HG03469 (cell line): ENCODE measurements at regions not wholly inside any gene's neighbourhood (a gene's known extent, or its start where the extent isn't known, plus 50 kb on each side); places are given as distances from the start of the nearest gene placed in this dataset.
"Not testable (repeated sequence)": the region's sequence is repeated elsewhere in the genome, so short reads cannot be mapped to it uniquely, and the experiment has no call there.

Source experiments
- ATAC-seq: cut with Tn5 transposase; IDR thresholded peaks from one replicate; pipeline ENCODE4 v1.9.1; 2021; ENCODE audit warnings: mild to moderate bottlenecking, moderate library complexity, moderate number of reproducible peaks; ENCODE audit not compliant: unreplicated experiment

DNA sequence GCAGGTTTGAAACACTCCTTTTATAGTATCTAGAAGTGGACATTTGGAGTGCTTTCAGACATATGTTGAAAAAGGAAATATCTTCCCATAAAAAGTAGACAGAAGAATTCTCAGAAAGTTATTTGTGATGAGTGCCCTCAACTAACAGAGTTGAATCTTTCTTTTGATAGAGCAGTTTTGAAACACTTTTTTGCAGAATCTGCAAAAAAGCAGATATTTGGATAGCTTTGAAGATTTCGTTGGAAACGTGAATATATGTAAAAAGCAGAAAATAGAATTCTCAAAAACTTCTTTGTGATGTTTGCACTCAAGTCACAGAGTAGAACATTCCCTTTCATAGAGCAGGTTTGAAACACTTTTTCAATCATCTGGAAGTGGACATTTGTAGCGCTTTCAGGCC is 676.4 kb upstream of the ZNF337 start:
- not testable (repeated sequence) for ATAC-seq

DNA sequence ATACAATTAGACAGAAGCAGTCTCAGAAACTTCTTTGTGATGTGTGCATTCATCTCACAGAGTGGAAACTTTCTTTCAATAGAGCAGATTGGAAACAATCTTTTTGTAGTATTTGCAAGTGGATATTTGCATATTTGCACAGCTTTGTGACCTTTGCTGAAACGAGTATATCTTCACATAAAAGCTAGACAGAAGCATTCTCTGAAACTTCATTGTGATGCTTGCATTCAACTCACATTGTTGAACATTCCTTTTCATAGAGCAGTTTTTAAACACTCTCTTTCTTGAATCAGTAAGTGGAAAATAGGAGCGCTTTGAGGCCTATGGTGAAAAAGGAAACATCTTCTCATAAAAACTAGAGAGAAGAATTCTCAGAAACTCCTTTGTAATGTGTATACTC is 657.9 kb upstream of the ZNF337 start:
- no peak for ATAC-seq

GRCh38 chr20:26347396-26347795 is 650.7 kb upstream of the ZNF337 start:
- ATAC-seq = no peak

DNA sequence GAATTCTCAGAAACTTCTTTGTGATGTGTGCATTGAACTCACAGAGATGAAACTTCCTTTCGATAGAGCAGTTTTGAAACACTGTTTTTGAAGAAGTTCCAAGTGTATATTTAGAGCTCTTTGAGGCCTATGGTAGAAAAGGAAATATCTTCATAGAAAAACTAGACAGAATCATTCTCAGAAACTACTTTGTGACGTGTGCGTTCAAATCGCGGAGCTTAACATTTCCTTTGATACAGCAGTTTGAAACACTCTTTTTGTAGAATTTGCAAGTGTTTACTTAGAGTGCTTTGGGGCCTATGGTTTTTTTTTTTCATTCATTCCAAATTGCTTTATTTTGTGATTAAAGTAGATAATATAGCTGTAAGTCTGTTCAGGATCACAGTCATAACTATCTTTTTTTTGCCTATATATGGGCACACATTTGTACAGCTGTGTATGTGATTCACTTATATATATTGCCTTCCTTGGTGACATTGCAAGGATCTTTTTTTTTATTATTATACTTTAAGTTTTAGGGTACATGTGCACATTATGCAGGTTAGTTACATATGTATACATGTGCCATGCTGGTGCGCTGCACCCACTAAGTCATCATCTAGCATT is 643.9 kb upstream of the ZNF337 start:
- not testable (repeated sequence) for ATAC-seq

DNA sequence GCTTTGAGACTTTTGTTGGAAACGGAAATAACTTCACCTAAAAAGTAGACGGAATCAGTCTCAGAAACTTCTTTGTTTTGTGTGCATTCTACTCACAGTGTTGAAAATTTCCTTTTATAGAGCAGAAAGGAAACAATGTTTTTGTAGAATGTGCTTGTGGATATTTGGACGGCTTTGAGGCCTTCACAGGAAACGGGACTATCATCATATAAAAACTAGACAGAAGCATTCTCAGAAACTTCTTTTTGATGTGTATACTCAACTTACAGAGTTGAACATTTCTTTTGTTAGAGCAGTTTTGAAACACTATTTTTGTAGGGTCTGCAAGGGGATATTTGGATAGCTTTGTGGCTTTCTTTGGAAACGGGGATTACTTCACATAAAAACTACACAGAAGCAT is 627.5 kb upstream of the ZNF337 start:
- ATAC-seq = no peak

DNA sequence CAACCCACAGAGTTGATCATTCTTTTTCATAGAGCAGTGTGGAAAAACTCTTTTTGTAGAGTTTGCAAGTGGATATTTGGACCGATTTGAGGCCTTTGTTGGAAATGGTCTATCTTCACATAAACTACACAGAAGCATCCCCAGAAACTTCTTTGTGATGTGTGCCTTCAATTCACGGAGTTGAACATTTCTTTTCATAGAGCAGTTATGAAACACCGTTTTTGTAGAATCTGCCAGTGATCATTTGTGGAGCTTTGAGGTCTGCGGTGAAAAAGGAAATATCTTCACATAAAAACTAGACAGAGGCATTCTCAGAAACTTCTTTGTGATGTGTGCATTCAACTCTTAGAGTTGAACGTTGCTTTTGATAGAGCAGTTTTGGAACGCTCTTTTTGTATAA is 618.4 kb upstream of the ZNF337 start:
- no peak for ATAC-seq

GRCh38 chr20:26309720-26310119 is 613.1 kb upstream of the ZNF337 start:
- ATAC-seq = not testable (repeated sequence)

DNA sequence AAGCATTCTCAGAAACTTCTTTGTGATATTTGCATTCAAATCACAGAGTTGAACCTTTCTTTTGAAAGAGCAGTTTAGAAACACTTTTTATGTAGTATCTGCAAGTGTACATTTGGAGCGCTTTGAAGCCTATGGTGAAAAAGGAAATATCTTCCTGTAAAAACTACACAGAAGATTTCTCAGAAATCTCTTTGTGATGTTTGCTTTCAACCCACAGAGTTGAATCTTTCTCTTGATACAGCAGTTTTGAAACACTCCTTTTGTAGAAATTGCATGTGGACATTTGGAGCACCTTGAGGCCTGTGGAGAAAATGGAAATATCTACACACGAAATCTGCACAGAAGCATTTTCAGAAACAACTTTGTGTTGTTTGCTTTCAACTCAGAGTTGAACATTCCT is 612.3 kb upstream of the ZNF337 start:
- ATAC-seq = no peak

- ATAC-seq = no peak
Observed at GRCh38 chr20:26295006-26295405, 598.4 kb upstream of the ZNF337 start.

GRCh38 chr20:26288379-26289061 is 591.9 kb upstream of the ZNF337 start:
- ATAC-seq = not testable (repeated sequence)

GRCh38 chr20:26279238-26279637 is 582.6 kb upstream of the ZNF337 start:
- ATAC-seq = no peak

DNA sequence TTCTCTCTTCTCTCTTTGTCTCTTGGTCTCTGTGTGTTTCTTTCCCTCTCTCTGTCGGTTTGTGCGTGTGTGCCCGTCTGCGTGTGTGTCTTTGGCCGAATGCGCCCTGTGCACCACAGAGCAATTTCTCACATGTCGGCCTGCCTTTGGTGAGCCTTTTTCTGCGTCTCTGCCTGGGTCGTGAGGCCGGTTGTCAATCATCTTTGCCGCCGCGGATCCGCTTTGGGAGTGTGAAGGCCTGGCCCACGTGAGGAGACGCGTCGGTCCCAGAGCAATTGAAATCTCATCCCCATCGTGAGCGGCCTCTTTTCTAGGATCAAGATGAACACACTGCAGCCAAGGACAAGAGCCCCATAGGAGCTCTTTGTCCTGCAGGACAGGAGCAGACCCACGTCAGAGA is 580.7 kb upstream of the ZNF337 start:
- ATAC-seq = no peak

GRCh38 chr20:26276554-26277210 is 580.0 kb upstream of the ZNF337 start:
- ATAC-seq = no peak

DNA sequence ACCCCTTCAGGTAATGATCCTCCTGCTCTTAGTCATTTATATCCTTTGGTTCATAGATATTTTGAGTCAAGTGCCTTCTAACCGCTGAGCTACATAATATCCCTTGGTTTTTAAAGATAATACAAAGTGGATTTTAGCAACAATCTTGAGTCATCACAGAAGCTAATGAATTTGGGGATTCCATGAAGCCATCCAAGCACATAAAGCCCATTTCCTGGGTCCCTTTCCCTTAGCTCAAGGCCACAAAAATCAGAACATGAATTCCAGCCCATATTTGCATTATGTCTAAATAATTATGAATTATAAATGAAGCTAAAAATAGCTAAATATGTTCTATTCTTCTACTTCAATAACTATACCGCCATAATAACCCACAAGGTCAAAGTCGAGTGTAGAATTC is 572.1 kb upstream of the ZNF337 start:
- not testable (repeated sequence) for ATAC-seq

GRCh38 chr20:26260925-26261324 is 564.3 kb upstream of the ZNF337 start:
- not testable (repeated sequence) for ATAC-seq

DNA sequence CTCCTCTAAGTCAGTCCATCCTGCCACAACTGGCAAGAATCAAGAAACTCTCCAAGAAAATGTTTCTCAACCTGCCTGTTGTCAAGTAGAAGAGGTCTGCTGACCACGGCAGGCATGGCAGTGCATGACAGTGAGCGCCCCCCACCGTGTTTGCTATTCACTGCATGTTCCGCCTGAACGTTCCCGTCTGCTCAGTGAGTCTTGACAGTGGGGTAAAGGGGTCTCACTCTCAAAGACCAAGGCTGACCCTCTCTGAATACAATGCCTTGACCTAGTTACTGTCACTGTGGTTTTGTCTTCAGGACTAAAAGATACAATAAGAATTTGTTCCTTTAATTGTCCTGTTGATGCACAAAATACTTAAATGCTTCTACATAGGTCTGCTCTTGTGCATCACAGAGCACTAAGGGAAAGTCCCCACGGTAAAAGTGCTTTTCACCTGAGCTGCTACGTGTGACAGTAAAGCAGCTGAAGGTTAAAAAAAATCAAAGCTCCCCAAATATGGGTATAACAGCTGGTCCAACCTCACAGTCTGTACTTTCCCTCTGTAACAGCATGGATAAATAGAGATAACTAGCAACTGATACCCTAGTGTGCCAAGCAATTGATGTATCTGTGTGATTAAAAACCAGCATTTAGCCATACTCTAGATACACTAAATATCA is 555.8 kb upstream of the ZNF337 start:
- ATAC-seq = not testable (repeated sequence)

GRCh38 chr20:26251376-26251775 is 554.7 kb upstream of the ZNF337 start:
- ATAC-seq = not testable (repeated sequence)

GRCh38 chr20:26250249-26251114 is 553.8 kb upstream of the ZNF337 start:
- ATAC-seq = not testable (repeated sequence)

GRCh38 chr20:26243731-26244130 is 547.1 kb upstream of the ZNF337 start:
- ATAC-seq = no peak

GRCh38 chr20:26220609-26221008 is 524.0 kb upstream of the ZNF337 start:
- not testable (repeated sequence) for ATAC-seq

DNA sequence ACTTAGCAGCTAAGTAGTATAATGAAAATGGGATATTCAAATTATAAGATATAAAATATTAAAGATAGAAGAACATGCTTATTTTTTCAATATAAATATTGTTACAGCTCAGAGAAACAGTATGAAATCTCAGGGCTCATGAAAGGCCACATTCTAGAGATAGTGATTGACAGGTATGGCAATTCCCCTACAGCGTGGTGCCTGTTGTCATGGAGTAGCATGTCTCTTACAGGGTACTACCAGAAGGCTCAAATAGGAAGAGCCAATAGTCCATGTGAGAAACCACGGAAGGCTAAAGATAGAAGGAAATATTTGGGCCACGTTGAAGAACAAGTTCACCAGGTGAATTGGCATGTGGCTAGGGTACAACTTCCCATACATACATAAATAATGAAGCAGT is 522.9 kb upstream of the ZNF337 start:
- ATAC-seq = not testable (repeated sequence)
